HFFc6 (cell line): ENCODE measurements at regions not wholly inside any gene's neighbourhood (a gene's known extent, or its start where the extent isn't known, plus 50 kb on each side); places are given as distances from the start of the nearest gene placed in this dataset.

Experiments used
- DNase-seq: peaks from one replicate; pipeline ENCODE4 v3.0.0-alpha.2; 2018
- H3K27ac Mint-ChIP-seq: 2 replicates; pipeline ENCODE4 v1.8.0; 2020; ENCODE audit warnings: mild to moderate bottlenecking, mixed read lengths
- H3K27me3 Mint-ChIP-seq: 2 replicates; pipeline ENCODE4 v1.8.0; 2021; ENCODE audit warnings: mild to moderate bottlenecking, moderate library complexity, mixed read lengths; ENCODE audit not compliant: insufficient read depth
- H3K36me3 Mint-ChIP-seq: 2 replicates; pipeline ENCODE4 v1.8.0; 2021; ENCODE audit warnings: low read depth, mixed read lengths
- H3K4me1 Mint-ChIP-seq: 2 replicates; pipeline ENCODE4 v1.8.0; 2020; ENCODE audit warnings: low read depth, mixed read lengths
- H3K4me3 Mint-ChIP-seq: 2 replicates; pipeline ENCODE4 v1.8.0; 2020; ENCODE audit warnings: mild to moderate bottlenecking, moderate library complexity, mixed read lengths
- H3K9me3 Mint-ChIP-seq: 2 replicates; pipeline ENCODE4 v1.8.0; 2020; ENCODE audit warnings: mild to moderate bottlenecking, mixed read lengths
- TF ChIP-seq, protein P1 (sequence below): fragments of 200-600 bp; sonication (generic); IDR thresholded peaks from 2 replicates; pipeline ENCODE4 v1.5.0; 2021; ENCODE audit warnings: antibody characterized with exemption, mild to moderate bottlenecking

DNA sequence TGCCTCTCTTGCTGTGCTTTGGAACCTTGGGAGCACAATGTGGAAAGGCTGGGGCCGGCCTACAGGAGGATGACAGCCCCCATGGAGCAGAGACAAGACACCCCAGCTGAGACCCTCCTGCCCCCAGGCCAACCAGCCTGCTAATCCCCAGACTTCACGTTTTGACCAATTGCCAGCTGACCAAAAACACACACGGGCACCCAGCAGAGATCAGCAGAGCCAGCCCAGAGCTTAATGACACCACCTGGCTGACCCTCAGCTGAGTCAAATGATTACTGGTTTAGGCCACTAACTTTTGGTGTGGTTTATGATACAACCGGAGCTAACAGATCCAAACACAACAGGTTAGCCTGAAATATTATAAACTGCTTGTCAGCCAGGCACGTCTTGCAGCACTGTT is 111.2 kb upstream of the KIF5B start:
- no peak for DNase-seq
- Mint-ChIP-seq H3K36me3 (no peaks in the 10 kb centered on the region), H3K27ac (no peak overlapping the region), H3K9me3 (no peaks in the 10 kb centered on the region), H3K27me3 (peaks cover 22% of the 10 kb centered on the region), H3K4me1 (peaks cover 8% of the 10 kb centered on the region; the same call in 1 of the 2 replicates), H3K4me3 (no peak overlapping the region)
- TF ChIP-seq, protein P1, sequence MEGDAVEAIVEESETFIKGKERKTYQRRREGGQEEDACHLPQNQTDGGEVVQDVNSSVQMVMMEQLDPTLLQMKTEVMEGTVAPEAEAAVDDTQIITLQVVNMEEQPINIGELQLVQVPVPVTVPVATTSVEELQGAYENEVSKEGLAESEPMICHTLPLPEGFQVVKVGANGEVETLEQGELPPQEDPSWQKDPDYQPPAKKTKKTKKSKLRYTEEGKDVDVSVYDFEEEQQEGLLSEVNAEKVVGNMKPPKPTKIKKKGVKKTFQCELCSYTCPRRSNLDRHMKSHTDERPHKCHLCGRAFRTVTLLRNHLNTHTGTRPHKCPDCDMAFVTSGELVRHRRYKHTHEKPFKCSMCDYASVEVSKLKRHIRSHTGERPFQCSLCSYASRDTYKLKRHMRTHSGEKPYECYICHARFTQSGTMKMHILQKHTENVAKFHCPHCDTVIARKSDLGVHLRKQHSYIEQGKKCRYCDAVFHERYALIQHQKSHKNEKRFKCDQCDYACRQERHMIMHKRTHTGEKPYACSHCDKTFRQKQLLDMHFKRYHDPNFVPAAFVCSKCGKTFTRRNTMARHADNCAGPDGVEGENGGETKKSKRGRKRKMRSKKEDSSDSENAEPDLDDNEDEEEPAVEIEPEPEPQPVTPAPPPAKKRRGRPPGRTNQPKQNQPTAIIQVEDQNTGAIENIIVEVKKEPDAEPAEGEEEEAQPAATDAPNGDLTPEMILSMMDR, result no peak

DNA sequence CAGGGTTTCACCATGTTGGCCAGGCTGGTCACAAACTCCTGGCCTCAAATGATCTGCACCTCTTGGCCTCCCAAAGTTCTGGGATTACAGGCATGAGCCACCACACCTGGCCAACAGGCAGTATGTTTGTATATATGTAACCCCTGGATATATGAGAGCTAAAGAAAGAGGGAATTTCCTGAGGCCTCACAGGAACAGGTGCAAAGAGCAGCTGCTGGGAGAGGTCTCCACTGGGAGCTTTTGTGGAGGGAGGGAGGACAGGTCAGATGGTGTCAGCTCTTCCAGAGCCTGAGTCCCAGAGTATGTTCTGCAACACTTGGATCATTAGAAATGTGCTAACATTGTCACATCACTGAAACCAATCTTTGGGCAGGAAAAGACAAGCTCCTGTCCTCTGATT is 110.1 kb upstream of the KIF5B start:
- Mint-ChIP-seq H3K27ac (no peak overlapping the region), H3K9me3 (no peaks in the 10 kb centered on the region), H3K4me3 (no peak overlapping the region), H3K36me3 (no peaks in the 10 kb centered on the region), H3K27me3 (peaks cover 27% of the 10 kb centered on the region), H3K4me1 (peaks cover 8% of the 10 kb centered on the region; the same call in 1 of the 2 replicates)
- TF ChIP-seq, protein P1, result no peak
- DNase-seq, result no peak

DNA sequence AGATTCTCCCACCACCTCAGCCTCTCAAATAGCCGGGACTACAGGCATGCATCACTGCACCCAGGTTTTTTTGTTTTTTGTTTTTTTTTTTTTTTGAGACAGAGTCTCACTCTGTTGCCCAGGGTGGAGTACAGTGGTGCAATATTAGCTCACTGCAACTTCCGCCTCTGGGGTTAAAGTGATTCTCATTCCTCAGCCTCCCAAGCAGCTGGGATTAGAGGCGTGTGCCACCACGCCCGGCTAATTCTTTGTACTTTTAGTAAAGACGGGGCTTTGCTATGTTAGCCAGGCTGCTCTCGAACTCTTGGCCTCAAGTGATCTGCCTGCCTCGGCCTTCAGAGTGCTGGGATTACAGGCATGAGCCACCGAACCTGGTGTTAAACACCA is 107.5 kb upstream of the KIF5B start:
- H3K36me3 Mint-ChIP-seq, result no peaks in the 10 kb centered on the region

DNA sequence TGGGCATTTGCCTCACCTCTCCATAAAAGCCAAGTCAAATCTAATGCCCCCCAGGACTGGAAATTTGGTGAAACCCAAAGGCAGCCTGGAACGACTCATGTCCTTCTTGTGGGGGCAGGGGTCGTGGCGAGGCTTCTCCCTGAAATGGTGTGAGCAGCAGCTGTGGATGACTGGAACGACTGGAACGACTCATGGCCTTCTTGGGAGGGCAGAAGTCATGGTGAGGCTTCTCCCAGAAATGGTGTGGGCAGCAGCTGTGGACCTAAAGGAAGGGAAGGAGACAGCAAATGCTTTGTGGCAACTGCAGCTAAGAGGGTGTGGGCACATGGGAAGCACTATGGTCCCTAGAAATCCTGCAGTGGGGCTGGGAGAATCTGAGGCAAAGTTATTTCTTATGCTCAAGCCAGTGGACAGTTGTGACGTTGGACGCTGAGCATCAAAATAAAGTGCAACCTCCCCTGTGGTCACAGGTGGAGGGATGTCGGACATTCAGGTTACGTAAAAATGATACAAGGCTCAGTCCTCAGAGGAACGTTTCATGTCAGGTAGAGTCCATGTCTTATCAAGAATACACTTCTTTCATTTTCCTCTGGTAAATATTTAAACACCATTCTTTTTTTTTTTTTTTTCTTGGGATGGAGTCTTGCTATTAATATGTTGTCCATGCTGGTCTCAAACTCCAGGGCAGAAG is 107.0 kb upstream of the KIF5B start:
- DNase-seq, result no peak
- TF ChIP-seq, protein P1, result no peak

More for the DNA sequence above, 107.5 kb upstream of the KIF5B start:
- peaks cover 8% of the 10 kb centered on the region; the same call in 1 of the 2 replicates for H3K4me1 Mint-ChIP-seq
- no peak for DNase-seq
- no peaks in the 10 kb centered on the region for H3K9me3 Mint-ChIP-seq
- H3K27ac Mint-ChIP-seq, result no peak overlapping the region
- peaks cover 36% of the 10 kb centered on the region for H3K27me3 Mint-ChIP-seq
- TF ChIP-seq, protein P1, result no peak
- H3K4me3 Mint-ChIP-seq, result no peak overlapping the region

DNA sequence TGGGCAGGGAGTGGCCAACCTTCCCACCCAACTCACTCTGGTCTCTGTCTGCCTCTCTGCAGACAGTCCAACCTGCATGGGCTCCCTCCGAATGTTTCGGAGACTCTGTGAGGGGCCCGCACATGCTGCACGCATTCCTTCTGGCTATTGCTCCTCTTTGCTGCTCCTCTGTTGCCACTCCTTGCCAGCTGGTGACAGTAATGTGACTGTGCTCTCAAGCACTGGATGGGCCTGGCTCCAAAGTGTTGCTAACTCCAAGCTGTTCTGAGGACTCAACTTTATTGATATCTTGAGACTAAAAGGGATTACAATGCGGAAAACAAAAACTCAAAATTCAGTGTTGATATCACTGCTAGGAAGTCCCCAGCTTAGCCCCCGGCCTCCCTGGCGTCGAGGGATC is 105.4 kb upstream of the KIF5B start:
- Mint-ChIP-seq H3K36me3 (no peaks in the 10 kb centered on the region), H3K9me3 (no peaks in the 10 kb centered on the region), H3K27me3 (peaks cover 36% of the 10 kb centered on the region), H3K4me3 (no peak overlapping the region), H3K27ac (no peak overlapping the region), H3K4me1 (peaks cover 8% of the 10 kb centered on the region; the same call in 1 of the 2 replicates)
- no peak for DNase-seq
- TF ChIP-seq, protein P1, result no peak

More for the DNA sequence above, 107.0 kb upstream of the KIF5B start:
- Mint-ChIP-seq H3K36me3 (no peaks in the 10 kb centered on the region), H3K4me3 (no peak overlapping the region), H3K4me1 (peaks cover 8% of the 10 kb centered on the region; the same call in 1 of the 2 replicates), H3K27me3 (peaks cover 36% of the 10 kb centered on the region), H3K27ac (no peak overlapping the region), H3K9me3 (no peaks in the 10 kb centered on the region)
